GM18511 (cell line): ENCODE measurements at regions not wholly inside any gene's neighbourhood (a gene's known extent, or its start where the extent isn't known, plus 50 kb on each side); places are given as distances from the start of the nearest gene placed in this dataset.

ENCODE experiments used
- ATAC-seq: cut with Tn5 transposase; IDR thresholded peaks from one replicate; pipeline ENCODE4 v1.9.1; 2021; ENCODE audit warnings: mild to moderate bottlenecking, moderate library complexity; ENCODE audit not compliant: unreplicated experiment

- no peak for ATAC-seq
Observed at GRCh38 chr3:34696831-34697230, 898.4 kb downstream of the PDCD6IP start.

GRCh38 chr3:34703053-34703452, 904.6 kb downstream of the PDCD6IP start:
- ATAC-seq = no peak

- ATAC-seq = no peak
Observed at GRCh38 chr3:34724916-34725499, 914.3 kb upstream of the ARPP21 start.

- ATAC-seq = no peak
Observed at GRCh38 chr3:34725774-34726173, 913.6 kb upstream of the ARPP21 start.

GRCh38 chr3:34727700-34728099, 911.6 kb upstream of the ARPP21 start:
- peak; percentile 58 for ATAC-seq

GRCh38 chr3:34742151-34742550, 897.2 kb upstream of the ARPP21 start:
- no peak for ATAC-seq

GRCh38 chr3:34758630-34759261, 880.6 kb upstream of the ARPP21 start:
- no peak for ATAC-seq

- ATAC-seq = no peak
Observed at GRCh38 chr3:34777386-34777785, 861.9 kb upstream of the ARPP21 start.

GRCh38 chr3:34779092-34779491, 860.2 kb upstream of the ARPP21 start:
- ATAC-seq = no peak

- ATAC-seq = no peak
Observed at GRCh38 chr3:34780294-34780693, 859.0 kb upstream of the ARPP21 start.

GRCh38 chr3:34780973-34781372, 858.4 kb upstream of the ARPP21 start:
- no peak for ATAC-seq

- ATAC-seq = no peak
Observed at GRCh38 chr3:34782871-34783270, 856.5 kb upstream of the ARPP21 start.

- ATAC-seq = no peak
Observed at GRCh38 chr3:34783876-34784275, 855.4 kb upstream of the ARPP21 start.

- no peak for ATAC-seq
Observed at GRCh38 chr3:34793057-34793456, 846.3 kb upstream of the ARPP21 start.

GRCh38 chr3:34807611-34808010, 831.7 kb upstream of the ARPP21 start:
- ATAC-seq = no peak

- no peak for ATAC-seq
Observed at GRCh38 chr3:34808287-34808686, 831.0 kb upstream of the ARPP21 start.

GRCh38 chr3:34828847-34829246, 810.5 kb upstream of the ARPP21 start:
- no peak for ATAC-seq

GRCh38 chr3:34832865-34833508, 806.3 kb upstream of the ARPP21 start:
- ATAC-seq = no peak

GRCh38 chr3:34837848-34838741, 801.2 kb upstream of the ARPP21 start:
- ATAC-seq = no peak

- ATAC-seq = no peak
Observed at GRCh38 chr3:34842706-34843480, 796.4 kb upstream of the ARPP21 start.

GRCh38 chr3:34844323-34844620, 795.1 kb upstream of the ARPP21 start:
- no peak for ATAC-seq
